ENCODE measurements at regions not wholly inside any gene's neighbourhood (a gene's known extent, or its start where the extent isn't known, plus 50 kb on each side); places are given as distances from the start of the nearest gene placed in this dataset.

- no peak for TF ChIP-seq EZH2phosphoT487 (IDR thresholded peaks at IDR 0.05; ENCODE audit: low read depth, severe bottlenecking, unreplicated experiment)
- no peak for TF ChIP-seq CTCF (IDR thresholded peaks at IDR 0.05; ENCODE audit: poor library complexity)
Observed at GRCh38 chr2:6748406-6749067, 117.2 kb downstream of the CMPK2 start.

Data from hepatocyte (in vitro differentiated cells).